ENCODE measurements at regions not wholly inside any gene's neighbourhood (a gene's known extent, or its start where the extent isn't known, plus 50 kb on each side); places are given as distances from the start of the nearest gene placed in this dataset.

- TF ChIP-seq CTCF (conservative IDR thresholded peaks at IDR 0.05; ENCODE audit: low read depth, low read length) = no peak
- TF ChIP-seq EZH2 (IDR thresholded peaks at IDR 0.05; ENCODE audit: borderline replicate concordance, low read depth, low read length, poor library complexity, severe bottlenecking) = no peak
Observed at GRCh38 chr14:51462182-51462581, 189.5 kb upstream of the FRMD6 start.

Data from A673 (cell line).